ENCODE measurements at regions not wholly inside any gene's neighbourhood (a gene's known extent, or its start where the extent isn't known, plus 50 kb on each side); places are given as distances from the start of the nearest gene placed in this dataset.

GRCh38 chr2:234179031-234179363 lies 128.5 kb downstream of the SPP2 start:
- H3K4me1 Mint-ChIP-seq (ENCODE audit: low read depth, unreplicated experiment), result peaks cover 14% of the 10 kb centered on the region
- H3K27ac Mint-ChIP-seq (ENCODE audit: unreplicated experiment), result no peak overlapping the region
- TF ChIP-seq CTCF (IDR thresholded peaks at IDR 0.05; ENCODE audit: unreplicated experiment), result no peak
- H3K4me3 Mint-ChIP-seq (ENCODE audit: low read depth, unreplicated experiment), result no peak overlapping the region
- CTCF ChIA-PET, result interaction anchor here (1.0 kb wide), 1 partner anchor 24 kb away, joined by 3 read pairs; no protein-coding TSS in a partner anchor
- BruUV-seq (replicated peaks), result no TSS peak
- no peaks in the 10 kb centered on the region for H3K9me3 Mint-ChIP-seq (ENCODE audit: low read depth, unreplicated experiment)
- intact Hi-C loops (cut with micrococcal nuclease; ENCODE audit: unreplicated experiment), result no loop called here
- DNase-seq, result no peak
- H3K27me3 Mint-ChIP-seq (ENCODE audit: unreplicated experiment), result no peaks in the 10 kb centered on the region
- H3K36me3 Mint-ChIP-seq (ENCODE audit: insufficient read depth, unreplicated experiment), result no peaks in the 10 kb centered on the region

DNA sequence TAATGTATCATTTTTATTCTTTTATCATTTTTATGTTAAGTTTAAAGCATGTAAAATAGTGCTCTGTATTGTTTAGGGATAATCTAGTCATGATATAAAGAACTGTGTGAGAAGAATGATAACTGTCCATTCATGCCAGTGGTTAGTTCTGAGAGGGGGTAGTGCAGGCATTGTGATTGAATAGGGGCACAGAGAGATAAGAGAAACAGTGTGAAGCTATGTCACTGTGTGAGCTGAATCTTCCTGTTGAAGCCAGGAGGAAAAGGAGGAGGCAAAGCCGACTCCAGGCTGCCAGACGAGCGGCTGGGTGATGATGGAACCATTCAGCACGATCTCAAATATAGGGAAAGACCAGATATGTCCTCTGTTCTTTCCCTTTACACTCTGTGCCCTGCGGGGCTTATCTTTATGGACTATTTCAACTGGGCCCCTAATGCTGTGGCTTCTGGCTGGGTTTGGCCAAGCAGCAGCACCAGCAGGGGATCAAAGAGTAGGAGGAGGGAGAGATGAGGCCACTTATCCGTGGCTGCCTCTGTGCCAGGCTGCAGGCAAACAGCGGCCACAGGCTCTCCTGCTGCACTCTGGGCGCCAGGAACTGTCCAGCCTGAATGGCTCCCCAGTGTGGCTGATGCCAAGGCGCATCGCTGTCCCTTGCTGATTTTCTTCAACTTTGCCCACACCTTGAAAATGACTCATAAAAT lies 128.0 kb downstream of the SPP2 start:
- CTCF ChIA-PET, result interaction anchor here (1.0 kb wide), 1 partner anchor 25 kb away, joined by 3 read pairs; no protein-coding TSS in a partner anchor
- H3K9me3 Mint-ChIP-seq (ENCODE audit: low read depth, unreplicated experiment), result no peaks in the 10 kb centered on the region
- H3K4me1 Mint-ChIP-seq (ENCODE audit: low read depth, unreplicated experiment), result peaks cover 14% of the 10 kb centered on the region
- H3K36me3 Mint-ChIP-seq (ENCODE audit: insufficient read depth, unreplicated experiment), result no peaks in the 10 kb centered on the region
- intact Hi-C loops (cut with micrococcal nuclease; ENCODE audit: unreplicated experiment), result no loop called here
- no peak for TF ChIP-seq CTCF (IDR thresholded peaks at IDR 0.05; ENCODE audit: unreplicated experiment)
- H3K27ac Mint-ChIP-seq (ENCODE audit: unreplicated experiment), result no peak overlapping the region
- no TSS peak for BruUV-seq (replicated peaks)
- peak; percentile 66 for DNase-seq
- no peak overlapping the region for H3K4me3 Mint-ChIP-seq (ENCODE audit: low read depth, unreplicated experiment)
- no peaks in the 10 kb centered on the region for H3K27me3 Mint-ChIP-seq (ENCODE audit: unreplicated experiment)

- no peak for TF ChIP-seq CTCF (IDR thresholded peaks at IDR 0.05; ENCODE audit: unreplicated experiment)
- Mint-ChIP-seq H3K4me3 (ENCODE audit: low read depth, unreplicated experiment) (no peak overlapping the region), H3K27me3 (ENCODE audit: unreplicated experiment) (no peaks in the 10 kb centered on the region), H3K4me1 (ENCODE audit: low read depth, unreplicated experiment) (peaks cover 14% of the 10 kb centered on the region), H3K9me3 (ENCODE audit: low read depth, unreplicated experiment) (no peaks in the 10 kb centered on the region), H3K27ac (ENCODE audit: unreplicated experiment) (no peak overlapping the region), H3K36me3 (ENCODE audit: insufficient read depth, unreplicated experiment) (no peaks in the 10 kb centered on the region)
- BruUV-seq (replicated peaks), result no TSS peak
- no peak for DNase-seq
- intact Hi-C loops (cut with micrococcal nuclease; ENCODE audit: unreplicated experiment), result no loop called here
- CTCF ChIA-PET, result no interaction called here
Observed at GRCh38 chr2:234175649-234176048, 125.1 kb downstream of the SPP2 start.

GRCh38 chr2:234174742-234175141 lies 124.2 kb downstream of the SPP2 start:
- no TSS peak for BruUV-seq (replicated peaks)
- CTCF ChIA-PET, result no interaction called here
- Mint-ChIP-seq H3K27me3 (ENCODE audit: unreplicated experiment) (no peaks in the 10 kb centered on the region), H3K4me3 (ENCODE audit: low read depth, unreplicated experiment) (no peak overlapping the region), H3K36me3 (ENCODE audit: insufficient read depth, unreplicated experiment) (no peaks in the 10 kb centered on the region), H3K4me1 (ENCODE audit: low read depth, unreplicated experiment) (peaks cover 16% of the 10 kb centered on the region), H3K27ac (ENCODE audit: unreplicated experiment) (no peak overlapping the region), H3K9me3 (ENCODE audit: low read depth, unreplicated experiment) (no peaks in the 10 kb centered on the region)
- no peak for TF ChIP-seq CTCF (IDR thresholded peaks at IDR 0.05; ENCODE audit: unreplicated experiment)
- DNase-seq, result no peak
- intact Hi-C loops (cut with micrococcal nuclease; ENCODE audit: unreplicated experiment), result no loop called here

Measured in Calu3 (cell line).